ENCODE measurements at regions not wholly inside any gene's neighbourhood (a gene's known extent, or its start where the extent isn't known, plus 50 kb on each side); places are given as distances from the start of the nearest gene placed in this dataset.

DNA sequence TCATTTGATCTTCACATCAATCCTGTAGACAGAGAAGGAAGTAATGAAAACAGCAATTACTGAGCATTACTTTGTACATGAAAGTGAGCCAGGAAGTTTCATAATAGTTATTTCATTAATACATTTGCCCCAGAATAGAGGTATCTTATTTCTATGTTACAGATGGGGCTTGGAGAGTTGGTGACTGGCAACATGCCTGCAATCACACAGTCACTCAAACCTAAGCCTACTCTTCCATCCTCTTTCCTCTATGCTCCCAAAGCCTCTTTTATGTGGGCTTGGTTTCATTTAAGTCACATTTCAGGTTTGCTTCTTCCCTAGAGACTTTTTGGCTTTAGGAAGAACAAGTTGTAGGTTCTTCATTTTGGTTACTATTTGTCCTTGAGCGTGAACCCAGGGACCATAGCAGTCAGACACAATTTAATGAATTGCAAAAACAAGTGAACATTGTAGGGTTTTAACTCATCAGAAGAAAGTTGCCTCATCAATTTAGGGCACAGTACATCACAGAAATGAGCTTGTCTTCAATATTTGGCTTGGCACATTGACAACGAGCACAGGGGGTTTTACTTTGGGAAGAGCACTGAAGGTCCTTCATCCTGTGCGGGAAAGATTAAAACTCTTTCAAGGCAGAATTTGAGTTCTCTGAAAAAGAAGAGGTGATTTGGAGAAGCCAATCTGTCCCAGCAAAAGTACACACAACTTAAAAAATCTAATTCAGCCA is 381.1 kb downstream of the TMEM38B start:
- TF ChIP-seq, protein P1, sequence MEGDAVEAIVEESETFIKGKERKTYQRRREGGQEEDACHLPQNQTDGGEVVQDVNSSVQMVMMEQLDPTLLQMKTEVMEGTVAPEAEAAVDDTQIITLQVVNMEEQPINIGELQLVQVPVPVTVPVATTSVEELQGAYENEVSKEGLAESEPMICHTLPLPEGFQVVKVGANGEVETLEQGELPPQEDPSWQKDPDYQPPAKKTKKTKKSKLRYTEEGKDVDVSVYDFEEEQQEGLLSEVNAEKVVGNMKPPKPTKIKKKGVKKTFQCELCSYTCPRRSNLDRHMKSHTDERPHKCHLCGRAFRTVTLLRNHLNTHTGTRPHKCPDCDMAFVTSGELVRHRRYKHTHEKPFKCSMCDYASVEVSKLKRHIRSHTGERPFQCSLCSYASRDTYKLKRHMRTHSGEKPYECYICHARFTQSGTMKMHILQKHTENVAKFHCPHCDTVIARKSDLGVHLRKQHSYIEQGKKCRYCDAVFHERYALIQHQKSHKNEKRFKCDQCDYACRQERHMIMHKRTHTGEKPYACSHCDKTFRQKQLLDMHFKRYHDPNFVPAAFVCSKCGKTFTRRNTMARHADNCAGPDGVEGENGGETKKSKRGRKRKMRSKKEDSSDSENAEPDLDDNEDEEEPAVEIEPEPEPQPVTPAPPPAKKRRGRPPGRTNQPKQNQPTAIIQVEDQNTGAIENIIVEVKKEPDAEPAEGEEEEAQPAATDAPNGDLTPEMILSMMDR (IDR thresholded peaks at IDR 0.05), result no peak
- no peak for TF ChIP-seq POLR2A (IDR thresholded peaks at IDR 0.05)
